RWPE1 (cell line): ENCODE measurements at regions not wholly inside any gene's neighbourhood (a gene's known extent, or its start where the extent isn't known, plus 50 kb on each side); places are given as distances from the start of the nearest gene placed in this dataset.
"Not testable (repeated sequence)": the region's sequence is repeated elsewhere in the genome, so short reads cannot be mapped to it uniquely, and the experiment has no call there.

ENCODE experiments used
- CTCF ChIA-PET: fragments of 350-600 bp; sonication (Branson Sonifier 250); formaldehyde crosslinking; extraction: SDS; loops from one replicate; lab custom pipeline; 2021; lab: Yijun Ruan, JAX
- POLR2A ChIA-PET: fragments of 400-600 bp; formaldehyde crosslinking; extraction: SDS; loops from one replicate; lab custom pipeline; 2020; ENCODE audit warnings: antibody characterized with exemption; ENCODE audit not compliant: low non-redundant PET; lab: Yijun Ruan, JAX
- DNase-seq: peaks from one replicate; pipeline ENCODE4 v3.0.0; 2012; ENCODE audit warnings: low spot score
- H3K27ac ChIP-seq: fragments of 450-650 bp; 2 replicates; pipeline ENCODE4 v1.5.1; 2017
- TF ChIP-seq, protein P1 (sequence below): fragments of 450-650 bp; conservative IDR thresholded peaks from 2 replicates; pipeline ENCODE4 v1.5.1; 2017; ENCODE audit warnings: low read depth, mild to moderate bottlenecking

- H3K27ac ChIP-seq: no peak overlapping the region
- CTCF ChIA-PET: no interaction called here
- TF ChIP-seq, protein P1, sequence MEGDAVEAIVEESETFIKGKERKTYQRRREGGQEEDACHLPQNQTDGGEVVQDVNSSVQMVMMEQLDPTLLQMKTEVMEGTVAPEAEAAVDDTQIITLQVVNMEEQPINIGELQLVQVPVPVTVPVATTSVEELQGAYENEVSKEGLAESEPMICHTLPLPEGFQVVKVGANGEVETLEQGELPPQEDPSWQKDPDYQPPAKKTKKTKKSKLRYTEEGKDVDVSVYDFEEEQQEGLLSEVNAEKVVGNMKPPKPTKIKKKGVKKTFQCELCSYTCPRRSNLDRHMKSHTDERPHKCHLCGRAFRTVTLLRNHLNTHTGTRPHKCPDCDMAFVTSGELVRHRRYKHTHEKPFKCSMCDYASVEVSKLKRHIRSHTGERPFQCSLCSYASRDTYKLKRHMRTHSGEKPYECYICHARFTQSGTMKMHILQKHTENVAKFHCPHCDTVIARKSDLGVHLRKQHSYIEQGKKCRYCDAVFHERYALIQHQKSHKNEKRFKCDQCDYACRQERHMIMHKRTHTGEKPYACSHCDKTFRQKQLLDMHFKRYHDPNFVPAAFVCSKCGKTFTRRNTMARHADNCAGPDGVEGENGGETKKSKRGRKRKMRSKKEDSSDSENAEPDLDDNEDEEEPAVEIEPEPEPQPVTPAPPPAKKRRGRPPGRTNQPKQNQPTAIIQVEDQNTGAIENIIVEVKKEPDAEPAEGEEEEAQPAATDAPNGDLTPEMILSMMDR: no peak
- POLR2A ChIA-PET: no interaction called here
- DNase-seq: no peak
Observed at GRCh38 chr2:95730813-95731212, 139.0 kb downstream of the TRIM43 start.

DNA sequence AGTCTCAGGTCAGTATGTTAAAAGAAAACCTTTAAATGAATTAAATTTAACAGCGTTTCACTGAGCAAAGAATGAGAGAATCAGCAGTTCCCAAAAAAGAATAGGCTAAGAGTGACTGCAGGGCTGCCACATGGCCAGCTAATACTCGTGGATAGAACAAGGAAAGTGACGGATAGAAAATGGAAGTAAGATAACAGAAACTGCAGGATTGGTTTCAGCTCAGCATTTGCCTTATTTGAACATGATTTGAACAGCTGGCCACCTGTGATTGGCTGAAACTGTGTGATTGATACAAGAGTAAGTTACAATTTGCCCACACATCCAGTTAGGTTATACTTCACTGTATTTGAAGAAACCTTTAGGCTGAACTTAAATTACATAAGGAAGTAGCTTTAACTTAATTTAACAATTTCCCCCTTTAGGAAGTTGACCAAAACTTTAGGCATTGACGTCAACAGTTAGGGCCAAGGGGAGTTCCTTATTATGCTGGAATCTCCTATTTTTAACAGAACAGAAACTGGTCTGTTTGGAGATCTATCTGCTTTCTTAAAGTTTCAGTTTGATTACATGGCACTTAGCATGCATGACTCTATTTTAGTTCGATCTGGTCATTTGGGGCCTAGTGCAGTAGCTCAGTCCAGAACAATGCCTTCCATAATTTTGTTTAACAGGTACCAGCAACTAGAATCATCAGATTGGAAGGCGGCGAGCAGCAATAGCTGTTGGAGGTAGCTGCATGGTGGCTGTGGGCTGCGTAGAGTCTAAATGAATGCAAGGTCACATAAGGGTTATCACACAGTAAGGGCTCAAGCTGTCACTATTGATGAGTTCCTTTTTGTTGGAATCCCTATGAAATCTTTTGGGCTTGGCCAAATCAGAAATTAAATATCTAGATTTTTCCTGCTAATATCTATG lies 143.4 kb downstream of the TRIM43 start:
- TF ChIP-seq, protein P1: no peak
- DNase-seq: no peak
- H3K27ac ChIP-seq: no peak overlapping the region
- CTCF ChIA-PET: interaction anchor here (0.6 kb wide), 3 partner anchors 226 to 545 kb away, joined by 3 to 4 read pairs (median 3); no protein-coding TSS in a partner anchor
- POLR2A ChIA-PET: no interaction called here

DNA sequence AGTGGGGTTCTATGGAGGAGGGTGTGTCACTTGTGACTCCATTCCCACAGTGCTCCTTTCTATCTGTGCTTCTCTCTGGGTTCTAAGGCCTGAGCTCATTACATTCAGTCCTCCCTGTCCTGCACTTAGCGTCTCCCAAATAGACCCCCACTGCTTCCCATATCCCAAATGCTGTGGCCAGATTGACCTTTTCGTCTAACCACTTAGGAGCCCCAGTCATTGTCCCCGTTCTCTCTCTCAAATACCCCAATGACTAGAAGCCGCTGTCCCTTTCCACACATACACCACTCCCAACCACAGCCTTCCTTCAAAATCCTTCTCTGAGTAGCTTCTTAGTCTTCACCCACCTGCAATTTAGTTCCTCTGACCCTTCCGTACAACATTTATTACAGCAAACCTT lies 146.5 kb downstream of the TRIM43 start:
- POLR2A ChIA-PET: no interaction called here
- CTCF ChIA-PET: no interaction called here
- TF ChIP-seq, protein P1: no peak
- no peak overlapping the region for H3K27ac ChIP-seq
- no peak for DNase-seq

DNA sequence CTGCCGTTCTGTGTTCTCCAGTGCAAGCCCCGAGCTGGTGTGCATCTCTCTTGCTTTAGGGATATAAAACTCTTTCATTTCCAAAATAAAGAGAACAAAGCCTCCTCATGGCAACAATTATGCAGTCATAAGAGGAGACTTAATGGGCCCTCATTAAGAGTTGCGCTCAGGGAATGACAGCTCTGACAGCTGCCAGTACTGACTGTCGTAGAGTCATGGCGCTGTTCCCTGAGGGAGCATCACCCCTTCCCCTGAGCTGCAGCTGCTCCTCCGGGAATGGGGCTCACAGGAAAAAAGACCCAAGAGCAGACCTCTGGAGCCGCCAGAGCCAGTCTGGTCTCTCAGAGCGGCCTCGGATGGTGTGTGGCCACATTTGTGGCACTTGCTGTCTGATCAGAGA lies 160.3 kb downstream of the TRIM43 start:
- CTCF ChIA-PET, H3K27ac ChIP-seq, DNase-seq, POLR2A ChIA-PET: not testable (repeated sequence)

DNA sequence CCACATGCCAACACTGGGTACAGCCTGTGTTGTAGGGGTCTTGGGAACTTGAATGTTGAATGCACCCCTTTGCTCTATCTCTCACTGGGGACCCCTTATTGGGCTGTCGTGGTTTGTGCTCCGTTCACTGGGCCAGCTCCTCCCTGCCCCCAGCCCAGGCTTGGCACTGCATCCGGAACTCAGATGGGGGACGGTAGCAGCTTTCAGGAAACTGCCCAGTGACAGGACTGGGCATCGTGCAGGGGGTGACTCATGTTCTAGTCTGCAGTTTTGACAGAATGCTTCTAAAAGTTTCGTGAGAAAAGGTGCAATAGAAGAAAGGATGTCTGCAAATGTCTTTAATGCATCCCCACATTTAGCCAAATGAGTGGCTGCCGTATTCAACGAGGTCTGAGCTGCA lies 162.0 kb downstream of the TRIM43 start:
- POLR2A ChIA-PET, CTCF ChIA-PET, DNase-seq: not testable (repeated sequence)
- peak overlapping the region; percentile 49 for H3K27ac ChIP-seq

DNA sequence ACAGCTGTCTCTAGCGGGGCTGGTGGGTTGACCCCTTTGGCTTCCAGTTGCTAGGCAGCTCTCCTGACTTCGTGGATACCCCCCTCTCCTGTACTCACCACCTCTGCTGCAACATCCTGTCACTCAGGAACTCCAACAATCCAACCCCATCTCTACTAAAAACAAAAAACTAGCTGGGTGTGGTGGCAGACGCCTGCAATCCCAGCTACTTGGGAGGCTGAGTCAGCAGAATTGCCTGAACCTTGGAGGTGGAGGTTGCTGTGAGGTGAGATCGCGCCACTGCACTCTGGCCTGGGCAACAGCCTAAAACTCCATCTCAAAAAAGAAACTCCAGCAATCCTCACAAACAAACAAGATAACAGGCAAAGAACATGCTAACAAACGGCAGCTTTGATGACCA lies 162.4 kb downstream of the TRIM43 start:
- peak overlapping the region; percentile 49 for H3K27ac ChIP-seq
- POLR2A ChIA-PET, CTCF ChIA-PET, DNase-seq: not testable (repeated sequence)

- CTCF ChIA-PET, DNase-seq, H3K27ac ChIP-seq, POLR2A ChIA-PET: not testable (repeated sequence)
Observed at GRCh38 chr2:95754819-95755563, 163.2 kb downstream of the TRIM43 start.

GRCh38 chr2:95755956-95756669 lies 164.3 kb downstream of the TRIM43 start:
- POLR2A ChIA-PET, CTCF ChIA-PET, DNase-seq, H3K27ac ChIP-seq: not testable (repeated sequence)
